Uterus (tissue), 3 donors: ENCODE measurements at regions not wholly inside any gene's neighbourhood (a gene's known extent, or its start where the extent isn't known, plus 50 kb on each side); places are given as distances from the start of the nearest gene placed in this dataset.

Source experiments
- DNase-seq, 2 donors: peaks; one replicate each; pipeline ENCODE4 v3.0.0-alpha.2; 2019 to 2020
- H3K27ac ChIP-seq, 2 donors: fragments of 200-600 bp; sonication (generic); 1 replicate in 1 of 2; 2 replicates in 1 of 2; pipeline ENCODE4 v1.5.1; 2016 to 2018
- H3K27me3 ChIP-seq, 2 donors: fragments of 200-600 bp; sonication (generic); one replicate each; pipeline ENCODE4 v1.5.1; 2018 to 2019; ENCODE audit warnings: control low read depth in 1 of 2
- H3K36me3 ChIP-seq, 2 donors: fragments of 200-600 bp; sonication (generic); one replicate each; pipeline ENCODE4 v1.5.1; 2019; ENCODE audit warnings: control low read depth in 1 of 2
- H3K4me1 ChIP-seq, 2 donors: fragments of 200-600 bp; sonication (generic); one replicate each; pipeline ENCODE4 v1.5.1; 2018 to 2019; ENCODE audit warnings: control low read depth in 1 of 2
- H3K4me3 ChIP-seq, 2 donors: fragments of 200-600 bp; sonication (generic); 1 replicate in 1 of 2; 2 replicates in 1 of 2; pipeline ENCODE4 v1.5.1; 2018 to 2019; ENCODE audit warnings: mild to moderate bottlenecking in 1 of 2
- H3K9me3 ChIP-seq, 2 donors: fragments of 200-600 bp; sonication (generic); one replicate each; pipeline ENCODE4 v1.5.1; 2019; ENCODE audit warnings: control low read depth in 1 of 2
- CTCF ChIP-seq, 4 experiments: fragments of 200-600 bp in 2 of 4; fragments of 450-650 bp in 2 of 4; sonication (generic) in 2 of 4; IDR thresholded peaks; one replicate each; pipeline ENCODE4 v1.5.1; 2016 to 2019; ENCODE audit warnings: antibody characterized with exemption in 4 of 4, mild to moderate bottlenecking in 2 of 4, moderate library complexity in 1 of 4
- POLR2A ChIP-seq, 2 donors: fragments of 450-650 bp; IDR thresholded peaks; one replicate each; pipeline ENCODE4 v1.6.1; 2016; ENCODE audit warnings: antibody characterized with exemption in 2 of 2, mild to moderate bottlenecking in 1 of 2, moderate library complexity in 1 of 2
- intact Hi-C: fragments of 100-400 bp; cut with DNase I; formaldehyde crosslinking; loops from one replicate; pipeline ENCODE4 v1.15.1; 2023; ENCODE audit warnings: low total_unique reads
- donor health status: DM: yes; HTN: yes; CAD: no.

DNA sequence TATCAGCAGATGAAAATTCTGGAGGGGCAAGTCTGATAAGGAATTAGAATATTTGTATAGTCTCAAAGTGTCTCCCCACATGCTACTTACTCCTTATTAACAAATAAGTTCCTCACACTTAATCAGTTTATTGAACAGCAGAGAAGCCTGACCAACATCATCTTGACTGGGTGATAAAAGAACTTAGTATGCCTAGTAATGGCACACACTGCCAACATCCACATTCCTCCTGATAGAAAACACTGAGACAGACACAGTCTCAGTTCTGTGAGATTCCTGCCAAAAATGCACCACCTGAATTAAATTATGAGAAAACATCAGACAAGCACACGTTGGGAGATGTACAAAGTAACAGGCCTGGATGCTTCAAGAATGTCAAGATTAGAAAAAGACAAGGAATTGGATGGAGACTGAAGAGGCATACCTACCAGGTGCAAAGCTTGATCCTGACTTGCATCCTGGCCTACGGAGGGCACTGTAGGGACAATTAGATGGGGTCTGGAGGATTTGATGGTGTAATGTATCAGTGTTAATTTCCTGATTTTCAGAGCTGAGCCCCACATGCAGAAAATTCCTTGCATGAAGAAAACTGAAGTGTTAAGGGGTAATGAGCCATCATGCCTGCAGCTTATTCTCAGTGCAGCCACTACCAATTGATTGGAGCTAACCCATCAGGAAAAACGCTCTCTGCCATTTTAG is 200.4 kb upstream of the SH3BP4 start:
- H3K9me3 ChIP-seq: no peaks in the 10 kb centered on the region
- TF ChIP-seq POLR2A (IDR thresholded peaks at IDR 0.05): no peak
- TF ChIP-seq CTCF (IDR thresholded peaks at IDR 0.05): no peak
- no peaks in the 10 kb centered on the region for H3K27me3 ChIP-seq
- H3K36me3 ChIP-seq: no peaks in the 10 kb centered on the region
- DNase-seq: no peak
- no peak overlapping the region for H3K4me3 ChIP-seq
- no peak overlapping the region for H3K27ac ChIP-seq
- intact Hi-C loops: no loop called here
- H3K4me1 ChIP-seq: no peaks in the 10 kb centered on the region

GRCh38 chr2:234747833-234748559 is 203.8 kb upstream of the SH3BP4 start:
- Histone ChIP-seq H3K27me3 (no peaks in the 10 kb centered on the region), H3K27ac (no peak overlapping the region), H3K36me3 (no peaks in the 10 kb centered on the region), H3K4me1 (no peaks in the 10 kb centered on the region), H3K4me3 (no peak overlapping the region), H3K9me3 (no peaks in the 10 kb centered on the region)
- DNase-seq: no peak
- TF ChIP-seq CTCF (IDR thresholded peaks at IDR 0.05) (no peak), POLR2A (IDR thresholded peaks at IDR 0.05) (no peak)
- intact Hi-C loops: no loop called here

DNA sequence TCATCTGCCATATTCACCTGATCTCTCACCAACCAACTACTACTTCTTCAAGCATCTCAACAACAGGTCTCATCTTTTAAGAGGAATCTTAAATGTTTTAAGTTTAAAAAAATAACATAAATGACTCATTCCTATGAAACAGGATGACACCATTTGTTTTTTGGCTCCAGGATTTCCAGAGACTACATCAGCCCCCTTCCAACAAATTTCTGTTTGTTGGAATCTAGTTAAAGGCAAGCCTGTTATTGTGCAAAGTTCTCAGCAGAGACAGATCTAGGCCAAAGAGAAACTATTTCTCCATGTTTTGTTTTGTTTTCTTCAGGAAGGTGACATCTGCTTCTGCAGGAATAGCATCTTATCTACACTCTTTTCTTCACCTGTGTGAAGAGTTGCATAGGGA is 204.8 kb upstream of the SH3BP4 start:
- no peak for TF ChIP-seq POLR2A (IDR thresholded peaks at IDR 0.05)
- Histone ChIP-seq H3K9me3 (no peaks in the 10 kb centered on the region), H3K27me3 (no peaks in the 10 kb centered on the region), H3K4me1 (no peaks in the 10 kb centered on the region), H3K27ac (no peak overlapping the region), H3K36me3 (no peaks in the 10 kb centered on the region), H3K4me3 (no peak overlapping the region)
- intact Hi-C loops: no loop called here
- DNase-seq: no peak

GRCh38 chr2:234745347-234745746 is 206.5 kb upstream of the SH3BP4 start:
- no peak overlapping the region for H3K27ac ChIP-seq
- no peak overlapping the region for H3K4me3 ChIP-seq
- intact Hi-C loops: no loop called here
- no peak for TF ChIP-seq POLR2A (IDR thresholded peaks at IDR 0.05)
- no peak for TF ChIP-seq CTCF (IDR thresholded peaks at IDR 0.05)
- H3K9me3 ChIP-seq: no peaks in the 10 kb centered on the region
- no peak for DNase-seq
- H3K27me3 ChIP-seq: no peaks in the 10 kb centered on the region
- H3K4me1 ChIP-seq: no peaks in the 10 kb centered on the region
- H3K36me3 ChIP-seq: no peaks in the 10 kb centered on the region

- no peaks in the 10 kb centered on the region for H3K9me3 ChIP-seq
- DNase-seq: no peak
- no peak overlapping the region for H3K27ac ChIP-seq
- intact Hi-C loops: no loop called here
- no peaks in the 10 kb centered on the region for H3K4me1 ChIP-seq
- no peak for TF ChIP-seq CTCF (IDR thresholded peaks at IDR 0.05)
- no peak for TF ChIP-seq POLR2A (IDR thresholded peaks at IDR 0.05)
- H3K36me3 ChIP-seq: no peaks in the 10 kb centered on the region
- no peak overlapping the region for H3K4me3 ChIP-seq
- H3K27me3 ChIP-seq: no peaks in the 10 kb centered on the region
Observed at GRCh38 chr2:234741976-234742375, 209.8 kb upstream of the SH3BP4 start.
